NT2/D1 (cell line): ENCODE measurements at regions not wholly inside any gene's neighbourhood (a gene's known extent, or its start where the extent isn't known, plus 50 kb on each side); places are given as distances from the start of the nearest gene placed in this dataset.

Source experiments
- DNase-seq: peaks from one replicate; pipeline ENCODE4 v3.0.0-alpha.2; 2011; ENCODE audit warnings: low read depth, low spot score
- H3K27me3 ChIP-seq: 2 replicates; pipeline ENCODE4 v1.6.0; 2011; ENCODE audit warnings: mild to moderate bottlenecking; ENCODE audit not compliant: insufficient read length, insufficient read depth
- H3K36me3 ChIP-seq: 2 replicates; pipeline ENCODE4 v1.6.1; 2011; ENCODE audit warnings: mild to moderate bottlenecking, low read length, mixed read lengths; ENCODE audit not compliant: insufficient read depth, insufficient read length
- H3K4me1 ChIP-seq: 2 replicates; pipeline ENCODE4 v1.5.1; 2011; ENCODE audit not compliant: insufficient read depth, insufficient read length
- H3K4me3 ChIP-seq: 2 replicates; pipeline ENCODE4 v1.5.1; 2011; ENCODE audit warnings: low read depth; ENCODE audit not compliant: insufficient read length
- H3K9ac ChIP-seq: 2 replicates; pipeline ENCODE4 v1.6.0; 2011; ENCODE audit warnings: low read depth; ENCODE audit not compliant: insufficient read length
- H3K9me3 ChIP-seq: 2 replicates; pipeline ENCODE4 v1.5.1; 2011; ENCODE audit warnings: mild to moderate bottlenecking, low read length; ENCODE audit not compliant: insufficient read depth
- SUZ12 ChIP-seq: IDR thresholded peaks from 2 replicates; pipeline ENCODE4 v1.6.1; 2011; ENCODE audit not compliant: insufficient read length, insufficient read depth; ENCODE audit errors: extremely low read depth
- YY1 ChIP-seq: IDR thresholded peaks from 2 replicates; pipeline ENCODE4 v1.6.1; 2011; ENCODE audit not compliant: insufficient read length, insufficient read depth
- ZNF274 ChIP-seq: IDR thresholded peaks from 2 replicates; pipeline ENCODE4 v1.6.1; 2011; ENCODE audit warnings: mild to moderate bottlenecking, low read depth, low read length

GRCh38 chr2:15818318-15818753 is 122.0 kb upstream of the MYCN start:
- Histone ChIP-seq H3K9me3 (no peaks in the 10 kb centered on the region), H3K27me3 (no peaks in the 10 kb centered on the region), H3K9ac (no peak overlapping the region), H3K4me1 (peaks cover 5% of the 10 kb centered on the region), H3K4me3 (no peak overlapping the region), H3K36me3 (no peaks in the 10 kb centered on the region)
- no peak for DNase-seq
- TF ChIP-seq ZNF274 = no peak
- no peak for TF ChIP-seq SUZ12
- no peak for TF ChIP-seq YY1

- H3K9ac ChIP-seq = no peak overlapping the region
- H3K4me3 ChIP-seq = no peak overlapping the region
- no peaks in the 10 kb centered on the region for H3K27me3 ChIP-seq
- no peaks in the 10 kb centered on the region for H3K9me3 ChIP-seq
- H3K36me3 ChIP-seq = no peaks in the 10 kb centered on the region
- DNase-seq = no peak
- TF ChIP-seq SUZ12 (no peak), YY1 (no peak), ZNF274 (no peak)
- peaks cover 2% of the 10 kb centered on the region for H3K4me1 ChIP-seq
Observed at GRCh38 chr2:15818881-15819280, 121.5 kb upstream of the MYCN start.

- Histone ChIP-seq H3K36me3 (no peaks in the 10 kb centered on the region), H3K4me1 (peaks cover 1% of the 10 kb centered on the region), H3K4me3 (no peak overlapping the region), H3K9me3 (no peaks in the 10 kb centered on the region), H3K9ac (no peak overlapping the region), H3K27me3 (no peaks in the 10 kb centered on the region)
- DNase-seq = no peak
- TF ChIP-seq YY1 (no peak), ZNF274 (no peak), SUZ12 (no peak)
Observed at GRCh38 chr2:15819562-15820256, 120.6 kb upstream of the MYCN start.

GRCh38 chr2:15820257-15820566 is 120.1 kb upstream of the MYCN start:
- DNase-seq = no peak
- no peaks in the 10 kb centered on the region for H3K36me3 ChIP-seq
- no peak overlapping the region for H3K4me3 ChIP-seq
- H3K9ac ChIP-seq = no peak overlapping the region
- H3K27me3 ChIP-seq = no peaks in the 10 kb centered on the region
- H3K4me1 ChIP-seq = peaks cover 1% of the 10 kb centered on the region
- H3K9me3 ChIP-seq = no peaks in the 10 kb centered on the region
- TF ChIP-seq ZNF274 (no peak), SUZ12 (no peak), YY1 (no peak)

GRCh38 chr2:15820927-15821326 is 119.4 kb upstream of the MYCN start:
- no peak overlapping the region for H3K9ac ChIP-seq
- H3K4me3 ChIP-seq = no peak overlapping the region
- no peaks in the 10 kb centered on the region for H3K36me3 ChIP-seq
- TF ChIP-seq YY1 (no peak), SUZ12 (no peak), ZNF274 (no peak)
- no peaks in the 10 kb centered on the region for H3K9me3 ChIP-seq
- no peak for DNase-seq
- H3K4me1 ChIP-seq = peaks cover 4% of the 10 kb centered on the region
- H3K27me3 ChIP-seq = no peaks in the 10 kb centered on the region

GRCh38 chr2:15822151-15823044 is 118.0 kb upstream of the MYCN start:
- Histone ChIP-seq H3K9ac (no peak overlapping the region), H3K4me1 (peaks cover 14% of the 10 kb centered on the region), H3K4me3 (no peak overlapping the region), H3K9me3 (no peaks in the 10 kb centered on the region), H3K27me3 (no peaks in the 10 kb centered on the region), H3K36me3 (no peaks in the 10 kb centered on the region)
- TF ChIP-seq ZNF274 (no peak), YY1 (no peak), SUZ12 (no peak)
- no peak for DNase-seq
